ENCODE measurements at regions not wholly inside any gene's neighbourhood (a gene's known extent, or its start where the extent isn't known, plus 50 kb on each side); places are given as distances from the start of the nearest gene placed in this dataset.

GRCh38 chr5:38775218-38775840, 70.5 kb upstream of the OSMR start:
- no peak for TF ChIP-seq HOXC10 (CRISPR knock-in tag; IDR thresholded peaks at IDR 0.05)
- TF ChIP-seq, protein P1, sequence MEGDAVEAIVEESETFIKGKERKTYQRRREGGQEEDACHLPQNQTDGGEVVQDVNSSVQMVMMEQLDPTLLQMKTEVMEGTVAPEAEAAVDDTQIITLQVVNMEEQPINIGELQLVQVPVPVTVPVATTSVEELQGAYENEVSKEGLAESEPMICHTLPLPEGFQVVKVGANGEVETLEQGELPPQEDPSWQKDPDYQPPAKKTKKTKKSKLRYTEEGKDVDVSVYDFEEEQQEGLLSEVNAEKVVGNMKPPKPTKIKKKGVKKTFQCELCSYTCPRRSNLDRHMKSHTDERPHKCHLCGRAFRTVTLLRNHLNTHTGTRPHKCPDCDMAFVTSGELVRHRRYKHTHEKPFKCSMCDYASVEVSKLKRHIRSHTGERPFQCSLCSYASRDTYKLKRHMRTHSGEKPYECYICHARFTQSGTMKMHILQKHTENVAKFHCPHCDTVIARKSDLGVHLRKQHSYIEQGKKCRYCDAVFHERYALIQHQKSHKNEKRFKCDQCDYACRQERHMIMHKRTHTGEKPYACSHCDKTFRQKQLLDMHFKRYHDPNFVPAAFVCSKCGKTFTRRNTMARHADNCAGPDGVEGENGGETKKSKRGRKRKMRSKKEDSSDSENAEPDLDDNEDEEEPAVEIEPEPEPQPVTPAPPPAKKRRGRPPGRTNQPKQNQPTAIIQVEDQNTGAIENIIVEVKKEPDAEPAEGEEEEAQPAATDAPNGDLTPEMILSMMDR (tag by site-specific recombination; IDR thresholded peaks at IDR 0.05), result no peak
- no peak for TF ChIP-seq ZBTB20 (tag by site-specific recombination; IDR thresholded peaks at IDR 0.05)
- TF ChIP-seq ZNF175 (tag by site-specific recombination; IDR thresholded peaks at IDR 0.05), result no peak
- TF ChIP-seq ZNF76 (tag by site-specific recombination; IDR thresholded peaks at IDR 0.05; ENCODE audit: borderline replicate concordance, low read depth), result no peak
